HTR-8/SVneo (cell line): ENCODE measurements at regions not wholly inside any gene's neighbourhood (a gene's known extent, or its start where the extent isn't known, plus 50 kb on each side); places are given as distances from the start of the nearest gene placed in this dataset.
A peak's percentile ranks its signal among the peaks of the same experiment; 100 is the strongest.

Experiments used
- DNase-seq: peaks from one replicate; pipeline ENCODE4 v3.0.0; 2011; ENCODE audit warnings: low spot score, mixed read lengths; ENCODE audit not compliant: insufficient read length
- FAIRE-seq: peaks from 2 replicates; lab custom pipeline; 2011; peaks lifted over from hg19 to GRCh38; lab: Jason Lieb, UNC

- FAIRE-seq (no peak), DNase-seq (no peak)
Observed at GRCh38 chr6:78552435-78552834, 314.9 kb upstream of the IRAK1BP1 start.

- DNase-seq (no peak), FAIRE-seq (no peak)
Observed at GRCh38 chr6:78554341-78554740, 313.0 kb upstream of the IRAK1BP1 start.

GRCh38 chr6:78559056-78559455 is 308.3 kb upstream of the IRAK1BP1 start:
- no peak for DNase-seq
- no peak for FAIRE-seq

- no peak for FAIRE-seq
- DNase-seq: no peak
Observed at GRCh38 chr6:78561015-78561414, 306.3 kb upstream of the IRAK1BP1 start.

GRCh38 chr6:78565997-78566396 is 301.4 kb upstream of the IRAK1BP1 start:
- FAIRE-seq: no peak

GRCh38 chr6:78570044-78570443 is 297.3 kb upstream of the IRAK1BP1 start:
- DNase-seq (no peak), FAIRE-seq (no peak)

More at GRCh38 chr6:78565997-78566396, 301.4 kb upstream of the IRAK1BP1 start:
- no peak for DNase-seq

- DNase-seq (no peak), FAIRE-seq (no peak)
Observed at GRCh38 chr6:78577585-78577984, 289.8 kb upstream of the IRAK1BP1 start.

- DNase-seq (no peak), FAIRE-seq (no peak)
Observed at GRCh38 chr6:78578430-78578829, 288.9 kb upstream of the IRAK1BP1 start.

GRCh38 chr6:78580923-78581322 is 286.4 kb upstream of the IRAK1BP1 start:
- FAIRE-seq (no peak), DNase-seq (no peak)

- FAIRE-seq (no peak), DNase-seq (no peak)
Observed at GRCh38 chr6:78583079-78583478, 284.3 kb upstream of the IRAK1BP1 start.

- DNase-seq (no peak), FAIRE-seq (no peak)
Observed at GRCh38 chr6:78589436-78589835, 277.9 kb upstream of the IRAK1BP1 start.

- FAIRE-seq: no peak
- DNase-seq: no peak
Observed at GRCh38 chr6:78593898-78594667, 273.3 kb upstream of the IRAK1BP1 start.

- FAIRE-seq (no peak), DNase-seq (no peak)
Observed at GRCh38 chr6:78594668-78595066, 272.7 kb upstream of the IRAK1BP1 start.

GRCh38 chr6:78597966-78598365 is 269.4 kb upstream of the IRAK1BP1 start:
- DNase-seq: no peak
- no peak for FAIRE-seq

- FAIRE-seq: peak; percentile 91
- DNase-seq: peak; percentile 20
Observed at GRCh38 chr6:78598966-78599365, 268.4 kb upstream of the IRAK1BP1 start.

GRCh38 chr6:78599526-78599925 is 267.8 kb upstream of the IRAK1BP1 start:
- DNase-seq: no peak
- no peak for FAIRE-seq

- DNase-seq: no peak
- FAIRE-seq: no peak
Observed at GRCh38 chr6:78605909-78606446, 261.4 kb upstream of the IRAK1BP1 start.

GRCh38 chr6:78607189-78607588 is 260.2 kb upstream of the IRAK1BP1 start:
- DNase-seq (no peak), FAIRE-seq (peak; percentile 16)

GRCh38 chr6:78611102-78611620 is 256.2 kb upstream of the IRAK1BP1 start:
- FAIRE-seq (no peak), DNase-seq (no peak)

GRCh38 chr6:78611886-78612480 is 255.4 kb upstream of the IRAK1BP1 start:
- no peak for FAIRE-seq
- DNase-seq: no peak

- DNase-seq (no peak), FAIRE-seq (no peak)
Observed at GRCh38 chr6:78614961-78615360, 252.4 kb upstream of the IRAK1BP1 start.
